ENCODE measurements at regions not wholly inside any gene's neighbourhood (a gene's known extent, or its start where the extent isn't known, plus 50 kb on each side); places are given as distances from the start of the nearest gene placed in this dataset.

GRCh38 chr6:74657931-74658330, 547.9 kb downstream of the COL12A1 start:
- TF ChIP-seq POLR2A (IDR thresholded peaks at IDR 0.05) (no peak), POLR2AphosphoS5 (IDR thresholded peaks at IDR 0.05) (no peak), EP300 (IDR thresholded peaks at IDR 0.05; ENCODE audit: low read depth) (no peak)

Data from transverse colon (tissue), 3 donors.